B cell (primary cell): ENCODE measurements at regions not wholly inside any gene's neighbourhood (a gene's known extent, or its start where the extent isn't known, plus 50 kb on each side); places are given as distances from the start of the nearest gene placed in this dataset.

Experiments
- ATAC-seq: fragments of 200-7000 bp; cut with Tn5 transposase; one replicate; pipeline ENCODE4 v1.10.0; 2021; ENCODE audit warnings: low read depth, mild to moderate bottlenecking, moderate number of reproducible peaks, moderate library complexity
- CTCF ChIA-PET: fragments of 350-600 bp; sonication (Branson Sonifier 250); formaldehyde crosslinking; loops from one replicate; lab custom pipeline; 2021; ENCODE audit warnings: antibody characterized with exemption, inconsistent platforms; lab: Charles Lee
- POLR2A ChIA-PET: fragments of 350-600 bp; sonication (Branson Sonifier 250); formaldehyde crosslinking; loops from one replicate; lab custom pipeline; 2021; ENCODE audit warnings: antibody characterized with exemption; lab: Charles Lee
- DNase-seq: peaks from one replicate; pipeline ENCODE4 v3.0.0; 2013
- H2AFZ ChIP-seq: 2 replicates; pipeline ENCODE4 v1.6.1; 2012; ENCODE audit warnings: mild to moderate bottlenecking, low read depth, low read length; ENCODE audit not compliant: insufficient read depth, poor library complexity, severe bottlenecking
- H3K27ac ChIP-seq, 2 donors: 1 replicate in 1 of 2; 2 replicates in 1 of 2; pipeline ENCODE4 v1.5.1; 2012 to 2013; ENCODE audit warnings: low read length in 2 of 2, mild to moderate bottlenecking in 2 of 2, moderate library complexity in 1 of 2
- H3K27me3 ChIP-seq, 4 experiments: fragments of 200-600 bp in 1 of 4; sonication (generic) in 1 of 4; replicated peaks in 1 of 4; 1 replicate in 2 of 4; 2 replicates in 2 of 4; pipeline versions ENCODE4 v1.6.1 to v1.7.0; 2013 to 2016; ENCODE audit warnings: low read length in 3 of 4, mild to moderate bottlenecking in 2 of 4, mixed read lengths in 1 of 4, moderate library complexity in 1 of 4; ENCODE audit not compliant: insufficient read depth in 4 of 4, control insufficient read depth in 3 of 4; ENCODE audit errors: control extremely low read depth in 1 of 4
- H3K36me3 ChIP-seq, 2 experiments: replicated peaks in 1 of 2; 1 replicate in 1 of 2; 2 replicates in 1 of 2; pipeline versions ENCODE4 v1.6.1 to v1.7.1; 2013; ENCODE audit warnings: low read length in 1 of 2; ENCODE audit not compliant: insufficient read depth in 2 of 2, control insufficient read depth in 1 of 2; ENCODE audit errors: control extremely low read depth in 1 of 2, extremely low read depth in 1 of 2
- H3K4me1 ChIP-seq, 2 donors: fragments of 200-600 bp in 1 of 2; sonication (generic) in 1 of 2; 1 replicate in 1 of 2; 2 replicates in 1 of 2; pipeline versions ENCODE4 v1.5.1 to v1.6.1; 2013 to 2017; ENCODE audit warnings: low read length in 2 of 2; ENCODE audit not compliant: control insufficient read depth in 2 of 2, insufficient read depth in 2 of 2
- H3K4me2 ChIP-seq: replicated peaks from 2 replicates; pipeline ENCODE3; 2012; ENCODE audit warnings: mild to moderate bottlenecking, low read depth, low read length; ENCODE audit not compliant: poor library complexity, severe bottlenecking
- H3K4me3 ChIP-seq, 5 experiments: fragments of 200-600 bp in 1 of 5; sonication (generic) in 1 of 5; 1 replicate in 3 of 5; 2 replicates in 2 of 5; pipeline versions ENCODE4 v1.5.1 to v1.7.0; 2011 to 2016; ENCODE audit warnings: low read length in 4 of 5, mild to moderate bottlenecking in 4 of 5, low read depth in 2 of 5, control low read depth in 1 of 5, moderate library complexity in 1 of 5; ENCODE audit not compliant: insufficient read depth in 1 of 5; ENCODE audit errors: control extremely low read depth in 1 of 5, extremely low read depth in 1 of 5
- H3K79me2 ChIP-seq: fragments of 200-600 bp; sonication (generic); one replicate; pipeline ENCODE4 v1.6.0; 2016; ENCODE audit warnings: low read length; ENCODE audit not compliant: control insufficient read depth, insufficient read depth
- H3K9ac ChIP-seq: fragments of 200-600 bp; sonication (generic); 2 replicates; pipeline ENCODE4 v1.6.1; 2017; ENCODE audit warnings: mild to moderate bottlenecking, low read length, moderate library complexity
- H3K9me3 ChIP-seq, 3 donors: one replicate each; pipeline versions ENCODE4 v1.6.1 to v1.7.1; 2013; ENCODE audit warnings: low read length in 2 of 3; ENCODE audit not compliant: control insufficient read depth in 2 of 3, insufficient read depth in 1 of 3; ENCODE audit errors: control extremely low read depth in 1 of 3
- H4K20me1 ChIP-seq: 2 replicates; pipeline ENCODE4 v1.6.0; 2012; ENCODE audit warnings: mild to moderate bottlenecking, low read length; ENCODE audit not compliant: insufficient read depth, control insufficient read depth, poor library complexity, severe bottlenecking
- H3K27ac Mint-ChIP-seq: one replicate; pipeline ENCODE4 v1.8.0; 2021; ENCODE audit warnings: mixed read lengths
- H3K27me3 Mint-ChIP-seq: one replicate; pipeline ENCODE4 v1.8.0; 2021; ENCODE audit warnings: mixed read lengths
- H3K4me1 Mint-ChIP-seq: one replicate; pipeline ENCODE4 v1.8.0; 2021; ENCODE audit warnings: mixed read lengths
- H3K4me3 Mint-ChIP-seq: one replicate; pipeline ENCODE4 v1.8.0; 2021; ENCODE audit warnings: mixed read lengths
- H3K9me3 Mint-ChIP-seq: one replicate; pipeline ENCODE4 v1.8.0; 2022; ENCODE audit warnings: mixed read lengths; ENCODE audit not compliant: insufficient read depth
- EZH2 ChIP-seq: IDR thresholded peaks from 2 replicates; pipeline ENCODE4 v1.6.1; 2012; ENCODE audit warnings: borderline replicate concordance, low read depth, mild to moderate bottlenecking, moderate library complexity, low read length; ENCODE audit not compliant: insufficient read depth, poor library complexity, severe bottlenecking
- WGBS: methylation state at CpG from one replicate; pipeline ENCODE4 v1.1.5; 2013; ENCODE audit warnings: missing lambda C conversion rate; ENCODE audit not compliant: insufficient coverage; 5-methylcytosine and 5-hydroxymethylcytosine counted together
- intact Hi-C: fragments of 100-400 bp; cut with micrococcal nuclease; formaldehyde crosslinking; loops from one replicate; pipeline ENCODE4 v1.10.0; 2022
- TF ChIP-seq, protein P1 (sequence below): fragments of 200-600 bp; IDR thresholded peaks from one replicate; pipeline ENCODE4 v1.8.0; 2022; ENCODE audit warnings: antibody characterized with exemption, mild to moderate bottlenecking

DNA sequence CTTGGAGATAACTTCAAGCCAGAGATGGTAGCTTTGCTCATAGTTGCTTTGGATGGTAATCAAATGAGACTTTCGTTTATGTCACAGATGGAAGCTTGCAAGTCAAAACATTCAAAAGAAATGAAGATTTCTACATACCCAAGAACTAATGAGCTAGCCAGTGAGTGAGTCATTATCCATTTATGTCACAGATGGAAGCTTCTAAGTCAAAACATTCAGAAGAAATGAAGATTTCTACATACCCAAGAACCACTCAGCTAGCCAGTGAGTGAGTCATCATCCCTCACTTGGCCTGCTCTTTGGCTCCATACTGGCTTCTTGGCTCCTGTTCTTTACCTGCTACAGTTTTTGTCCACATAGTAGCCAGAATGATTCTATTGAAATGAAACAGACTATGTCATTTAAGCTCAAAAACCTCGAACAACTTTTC, 559.8 kb upstream of the CBLB start:
- WGBS: no CpG with 5 or more reads among the region's 2 CpGs
- DNase-seq: no peak
- intact Hi-C loops: no loop called here

DNA sequence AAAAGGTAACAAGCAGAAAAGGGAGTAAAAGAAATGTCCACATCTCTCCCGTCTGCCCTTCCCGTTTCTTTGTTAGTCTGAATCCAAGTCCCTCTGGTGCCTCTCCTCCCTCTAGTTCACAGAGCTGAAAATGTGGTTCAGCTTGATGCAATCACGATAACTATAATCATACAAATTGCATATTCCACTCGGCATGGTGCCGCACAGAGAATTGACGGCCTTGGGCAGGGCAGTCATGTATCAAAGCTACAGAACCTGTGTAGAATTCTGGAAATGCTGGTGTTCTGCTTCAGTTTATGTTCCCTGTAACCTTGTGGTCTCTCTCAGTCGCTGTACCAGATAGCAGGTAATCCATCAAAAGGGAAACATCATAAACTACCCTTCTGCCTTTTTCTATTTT, 562.9 kb upstream of the CBLB start:
- H3K27ac ChIP-seq: no peak overlapping the region
- no peaks in the 10 kb centered on the region for H3K79me2 ChIP-seq
- H3K4me2 ChIP-seq: no peak overlapping the region
- no peaks in the 10 kb centered on the region for H4K20me1 ChIP-seq
- H3K4me1 ChIP-seq: no peaks in the 10 kb centered on the region
- no peak overlapping the region for H3K9ac ChIP-seq
- H3K27me3 Mint-ChIP-seq: no peaks in the 10 kb centered on the region
- no peak for TF ChIP-seq EZH2
- TF ChIP-seq, protein P1, sequence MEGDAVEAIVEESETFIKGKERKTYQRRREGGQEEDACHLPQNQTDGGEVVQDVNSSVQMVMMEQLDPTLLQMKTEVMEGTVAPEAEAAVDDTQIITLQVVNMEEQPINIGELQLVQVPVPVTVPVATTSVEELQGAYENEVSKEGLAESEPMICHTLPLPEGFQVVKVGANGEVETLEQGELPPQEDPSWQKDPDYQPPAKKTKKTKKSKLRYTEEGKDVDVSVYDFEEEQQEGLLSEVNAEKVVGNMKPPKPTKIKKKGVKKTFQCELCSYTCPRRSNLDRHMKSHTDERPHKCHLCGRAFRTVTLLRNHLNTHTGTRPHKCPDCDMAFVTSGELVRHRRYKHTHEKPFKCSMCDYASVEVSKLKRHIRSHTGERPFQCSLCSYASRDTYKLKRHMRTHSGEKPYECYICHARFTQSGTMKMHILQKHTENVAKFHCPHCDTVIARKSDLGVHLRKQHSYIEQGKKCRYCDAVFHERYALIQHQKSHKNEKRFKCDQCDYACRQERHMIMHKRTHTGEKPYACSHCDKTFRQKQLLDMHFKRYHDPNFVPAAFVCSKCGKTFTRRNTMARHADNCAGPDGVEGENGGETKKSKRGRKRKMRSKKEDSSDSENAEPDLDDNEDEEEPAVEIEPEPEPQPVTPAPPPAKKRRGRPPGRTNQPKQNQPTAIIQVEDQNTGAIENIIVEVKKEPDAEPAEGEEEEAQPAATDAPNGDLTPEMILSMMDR: no peak
- ChIA-PET POLR2A (no interaction called here), CTCF (no interaction called here)
- no peak for DNase-seq
- intact Hi-C loops: no loop called here
- WGBS: 89% methylated on average over 3 of the region's 7 CpGs
- H2AFZ ChIP-seq: no peak overlapping the region
- H3K36me3 ChIP-seq: no peaks in the 10 kb centered on the region
- H3K27ac Mint-ChIP-seq: no peak overlapping the region
- H3K27me3 ChIP-seq: no peaks in the 10 kb centered on the region
- H3K9me3 Mint-ChIP-seq: no peaks in the 10 kb centered on the region
- no peak for ATAC-seq
- H3K4me3 Mint-ChIP-seq: no peak overlapping the region
- peaks cover 0 to 4% (median 0%) of the 10 kb centered on the region in 3 donors for H3K9me3 ChIP-seq
- no peak overlapping the region for H3K4me3 ChIP-seq
- no peaks in the 10 kb centered on the region for H3K4me1 Mint-ChIP-seq

More for the DNA sequence above, 559.8 kb upstream of the CBLB start:
- Mint-ChIP-seq H3K4me1 (peaks cover 23% of the 10 kb centered on the region), H3K4me3 (no peak overlapping the region), H3K9me3 (no peaks in the 10 kb centered on the region), H3K27me3 (no peaks in the 10 kb centered on the region), H3K27ac (no peak overlapping the region)
- Histone ChIP-seq H3K4me3 (no peak overlapping the region), H3K4me2 (no peak overlapping the region), H3K9me3 (no peaks in the 10 kb centered on the region), H4K20me1 (no peaks in the 10 kb centered on the region), H3K27ac (no peak overlapping the region), H3K79me2 (no peaks in the 10 kb centered on the region), H2AFZ (no peak overlapping the region), H3K4me1 (peaks cover 0 to 12% of the 10 kb centered on the region in 2 donors), H3K36me3 (no peaks in the 10 kb centered on the region), H3K27me3 (no peaks in the 10 kb centered on the region), H3K9ac (no peak overlapping the region)
- TF ChIP-seq, protein P1: no peak
- no peak for TF ChIP-seq EZH2
- ATAC-seq: peak; percentile 39
- ChIA-PET POLR2A (no interaction called here), CTCF (no interaction called here)
